KMS-11 (cell line): ENCODE measurements at regions not wholly inside any gene's neighbourhood (a gene's known extent, or its start where the extent isn't known, plus 50 kb on each side); places are given as distances from the start of the nearest gene placed in this dataset.

Source experiments
- H2AFZ ChIP-seq: fragments of 200-600 bp; sonication (generic); 2 replicates; pipeline ENCODE4 v1.6.1; 2016; ENCODE audit warnings: antibody characterized with exemption, mixed run types, low read depth
- H3K27ac ChIP-seq: fragments of 200-600 bp; sonication (generic); 2 replicates; pipeline ENCODE4 v1.6.1; 2016; ENCODE audit warnings: mild to moderate bottlenecking, mixed run types
- H3K27me3 ChIP-seq: fragments of 200-600 bp; sonication (generic); 2 replicates; pipeline ENCODE4 v1.6.1; 2017; ENCODE audit warnings: mild to moderate bottlenecking, low read depth, mixed run types, moderate library complexity; ENCODE audit not compliant: insufficient read depth
- H3K36me3 ChIP-seq: fragments of 200-600 bp; sonication (generic); 2 replicates; pipeline ENCODE4 v1.6.1; 2017; ENCODE audit warnings: mild to moderate bottlenecking, mixed run types; ENCODE audit not compliant: insufficient read depth
- H3K4me1 ChIP-seq: fragments of 200-600 bp; sonication (generic); 2 replicates; pipeline ENCODE4 v1.6.1; 2016; ENCODE audit warnings: mild to moderate bottlenecking, low read depth, mixed run types; ENCODE audit not compliant: poor library complexity, severe bottlenecking
- H3K4me2 ChIP-seq: fragments of 200-600 bp; sonication (generic); 2 replicates; pipeline ENCODE4 v1.7.0; 2016; ENCODE audit warnings: mild to moderate bottlenecking, mixed run types
- H3K4me3 ChIP-seq: fragments of 200-600 bp; sonication (generic); IDR thresholded peaks from 2 replicates; pipeline ENCODE4 v1.6.1; 2017; ENCODE audit warnings: low read depth, low read length, mixed read lengths; ENCODE audit not compliant: insufficient read depth
- H3K79me2 ChIP-seq: fragments of 200-600 bp; sonication (generic); 2 replicates; pipeline ENCODE4 v1.6.1; 2016; ENCODE audit warnings: low read depth, mixed run types; ENCODE audit not compliant: insufficient read depth
- H3K9ac ChIP-seq: fragments of 200-600 bp; sonication (generic); 2 replicates; pipeline ENCODE4 v1.6.1; 2016; ENCODE audit warnings: mild to moderate bottlenecking, mixed run types
- H4K20me1 ChIP-seq: fragments of 200-600 bp; sonication (generic); 2 replicates; pipeline ENCODE4 v1.6.1; 2016; ENCODE audit warnings: mild to moderate bottlenecking, mixed run types; ENCODE audit not compliant: insufficient read depth
- CTCF ChIP-seq: fragments of 200-600 bp; sonication (generic); conservative IDR thresholded peaks from 2 replicates; pipeline ENCODE4 v1.6.1; 2017; ENCODE audit warnings: low read depth, mild to moderate bottlenecking, antibody characterized with exemption, low read length, moderate library complexity, mixed read lengths

- no peaks in the 10 kb centered on the region for H3K4me1 ChIP-seq
- no peaks in the 10 kb centered on the region for H3K27me3 ChIP-seq
- no peak overlapping the region for H3K27ac ChIP-seq
- no peak overlapping the region for H3K9ac ChIP-seq
- no peak overlapping the region for H2AFZ ChIP-seq
- H4K20me1 ChIP-seq, result no peaks in the 10 kb centered on the region
- H3K79me2 ChIP-seq, result no peaks in the 10 kb centered on the region
- H3K4me3 ChIP-seq, result no peak overlapping the region
- H3K4me2 ChIP-seq, result no peak overlapping the region
- TF ChIP-seq CTCF, result no peak
- H3K36me3 ChIP-seq, result no peaks in the 10 kb centered on the region
Measured at GRCh38 chr3:64321747-64322146, 96.5 kb upstream of the PRICKLE2 start.

DNA sequence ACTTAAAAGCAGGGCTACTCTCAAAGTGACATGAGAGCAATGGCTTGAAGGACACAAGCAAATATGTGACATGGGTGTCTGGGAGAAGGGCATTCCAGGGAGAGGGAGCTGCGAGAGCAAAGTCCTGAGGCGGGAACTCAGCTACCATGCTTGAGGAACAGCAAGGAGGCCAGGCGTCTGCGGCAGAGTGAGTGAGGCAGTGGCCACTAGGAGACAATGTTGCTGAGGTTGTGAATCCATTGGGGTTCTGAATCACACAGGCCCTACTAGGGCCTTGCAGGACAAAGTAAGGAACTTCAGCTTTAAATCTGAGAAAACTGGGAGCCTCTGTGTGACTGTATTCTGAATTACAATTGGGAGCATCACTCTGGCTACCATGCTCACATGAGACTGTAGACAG, 94.1 kb upstream of the PRICKLE2 start:
- Histone ChIP-seq H3K27me3 (no peaks in the 10 kb centered on the region), H3K4me1 (no peaks in the 10 kb centered on the region), H3K27ac (no peak overlapping the region), H3K4me2 (no peak overlapping the region), H2AFZ (no peak overlapping the region), H4K20me1 (no peaks in the 10 kb centered on the region), H3K9ac (no peak overlapping the region), H3K4me3 (no peak overlapping the region), H3K36me3 (no peaks in the 10 kb centered on the region), H3K79me2 (no peaks in the 10 kb centered on the region)
- TF ChIP-seq CTCF, result no peak

DNA sequence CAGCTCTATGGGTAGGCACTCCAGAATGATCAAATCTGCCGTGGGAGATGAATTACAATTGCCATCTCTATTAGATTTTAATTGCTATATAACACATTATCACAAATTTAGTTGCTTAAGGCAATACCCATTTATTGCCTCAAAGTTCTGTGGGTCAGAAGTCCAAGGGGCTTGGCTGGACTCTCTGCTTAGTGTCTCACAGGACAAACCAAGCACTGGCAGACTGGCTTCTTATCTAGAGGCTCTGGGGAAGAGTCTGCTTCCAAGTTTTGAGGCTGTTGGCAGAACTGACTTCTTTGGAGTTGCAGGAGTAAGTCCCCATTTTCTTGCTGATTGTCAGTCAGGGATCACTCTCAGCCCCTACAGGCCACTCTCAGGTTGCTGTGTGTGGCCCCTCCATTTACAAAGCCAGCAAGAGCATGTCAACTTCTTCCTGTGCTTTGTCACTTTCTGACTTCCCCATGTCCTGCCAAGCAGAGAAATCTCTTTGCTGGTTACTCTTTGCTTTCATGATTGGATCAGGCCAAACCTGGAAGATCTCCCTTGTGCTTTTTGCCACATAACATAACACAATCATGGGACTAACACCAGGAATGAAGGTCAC, 93.5 kb upstream of the PRICKLE2 start:
- no peak overlapping the region for H3K4me2 ChIP-seq
- H3K4me3 ChIP-seq, result no peak overlapping the region
- no peak overlapping the region for H3K27ac ChIP-seq
- H3K27me3 ChIP-seq, result no peaks in the 10 kb centered on the region
- no peaks in the 10 kb centered on the region for H3K79me2 ChIP-seq
- H4K20me1 ChIP-seq, result no peaks in the 10 kb centered on the region
- H3K9ac ChIP-seq, result no peak overlapping the region
- no peaks in the 10 kb centered on the region for H3K36me3 ChIP-seq
- H2AFZ ChIP-seq, result no peak overlapping the region
- TF ChIP-seq CTCF, result no peak
- no peaks in the 10 kb centered on the region for H3K4me1 ChIP-seq

DNA sequence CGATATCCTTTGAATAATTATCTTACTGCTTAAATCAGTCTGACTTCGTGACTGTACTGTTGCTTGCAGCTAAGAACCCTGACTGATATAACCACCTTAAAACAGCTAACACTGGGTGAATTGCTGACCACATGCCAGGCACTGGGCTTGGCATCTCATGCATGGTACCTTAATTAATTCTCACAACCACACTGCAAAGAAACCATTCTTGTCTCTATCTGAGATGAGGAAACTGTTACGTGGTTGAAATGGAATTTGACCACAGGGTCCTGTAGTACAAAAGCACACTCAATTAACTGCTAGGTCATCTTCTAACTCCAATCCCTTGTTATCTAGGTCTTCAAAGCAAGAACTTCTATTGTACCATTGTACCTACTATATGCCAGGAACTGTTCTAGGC, 92.7 kb upstream of the PRICKLE2 start:
- no peaks in the 10 kb centered on the region for H3K36me3 ChIP-seq
- H3K4me1 ChIP-seq, result no peaks in the 10 kb centered on the region
- H3K4me2 ChIP-seq, result no peak overlapping the region
- no peak overlapping the region for H2AFZ ChIP-seq
- H3K9ac ChIP-seq, result no peak overlapping the region
- TF ChIP-seq CTCF, result no peak
- no peaks in the 10 kb centered on the region for H4K20me1 ChIP-seq
- no peak overlapping the region for H3K27ac ChIP-seq
- H3K27me3 ChIP-seq, result no peaks in the 10 kb centered on the region
- no peaks in the 10 kb centered on the region for H3K79me2 ChIP-seq
- H3K4me3 ChIP-seq, result no peak overlapping the region
